ENCODE measurements at regions not wholly inside any gene's neighbourhood (a gene's known extent, or its start where the extent isn't known, plus 50 kb on each side); places are given as distances from the start of the nearest gene placed in this dataset.
"Not testable (repeated sequence)": the region's sequence is repeated elsewhere in the genome, so short reads cannot be mapped to it uniquely, and the experiment has no call there.

GRCh38 chr18:34947711-34948125 lies 93.5 kb upstream of the MAPRE2 start:
- Histone ChIP-seq H3K4me1 (ENCODE audit: insufficient read depth, low read length, poor library complexity, severe bottlenecking) (peaks cover 6% of the 10 kb centered on the region), H3K79me2 (ENCODE audit: insufficient read depth, low read length) (no peaks in the 10 kb centered on the region), H3K9me2 (replicated peaks; ENCODE audit: low read depth, low read length) (no peaks in the 10 kb centered on the region), H3K36me3 (ENCODE audit: insufficient read depth, low read length) (no peaks in the 10 kb centered on the region), H3K9me3 (ENCODE audit: insufficient read depth, low read depth, low read length) (no peaks in the 10 kb centered on the region), H3K4me2 (ENCODE audit: low read depth, low read length, poor library complexity, severe bottlenecking) (no peak overlapping the region), H3K4me3 (ENCODE audit: low read length, poor library complexity, severe bottlenecking) (no peak overlapping the region), H4K20me1 (ENCODE audit: insufficient read depth, low read length, poor library complexity, severe bottlenecking) (no peaks in the 10 kb centered on the region), H3K9ac (ENCODE audit: low read depth, low read length, poor library complexity, severe bottlenecking) (no peak overlapping the region), H3K27me3 (ENCODE audit: insufficient read depth, low read length, poor library complexity, severe bottlenecking) (no peaks in the 10 kb centered on the region), H2AFZ (ENCODE audit: low read length) (no peak overlapping the region), H3F3A (ENCODE audit: low read depth) (no peaks in the 10 kb centered on the region)
- TF ChIP-seq CTCF (conservative IDR thresholded peaks at IDR 0.05; ENCODE audit: low read length) (no peak), EZH2phosphoT487 (IDR thresholded peaks at IDR 0.05; ENCODE audit: borderline replicate concordance) (no peak)

GRCh38 chr18:34951625-34952379 lies 89.4 kb upstream of the MAPRE2 start:
- H3K27me3 ChIP-seq (ENCODE audit: insufficient read depth, low read length, poor library complexity, severe bottlenecking) = no peaks in the 10 kb centered on the region
- H3K4me3 ChIP-seq (ENCODE audit: low read length, poor library complexity, severe bottlenecking) = no peak overlapping the region
- H2AFZ ChIP-seq (ENCODE audit: low read length) = no peak overlapping the region; the same call in 1 of the 2 replicates
- H3K4me1 ChIP-seq (ENCODE audit: insufficient read depth, low read length, poor library complexity, severe bottlenecking) = peaks cover 6% of the 10 kb centered on the region
- no peaks in the 10 kb centered on the region for H3K79me2 ChIP-seq (ENCODE audit: insufficient read depth, low read length)
- H4K20me1 ChIP-seq (ENCODE audit: insufficient read depth, low read length, poor library complexity, severe bottlenecking) = no peaks in the 10 kb centered on the region
- no peak for TF ChIP-seq CTCF (conservative IDR thresholded peaks at IDR 0.05; ENCODE audit: low read length)
- no peak for TF ChIP-seq EZH2phosphoT487 (IDR thresholded peaks at IDR 0.05; ENCODE audit: borderline replicate concordance)
- no peaks in the 10 kb centered on the region for H3K9me2 ChIP-seq (replicated peaks; ENCODE audit: low read depth, low read length)
- H3K9me3 ChIP-seq (ENCODE audit: insufficient read depth, low read depth, low read length) = no peaks in the 10 kb centered on the region
- no peaks in the 10 kb centered on the region for H3F3A ChIP-seq (ENCODE audit: low read depth)
- H3K9ac ChIP-seq (ENCODE audit: low read depth, low read length, poor library complexity, severe bottlenecking) = no peak overlapping the region
- H3K36me3 ChIP-seq (ENCODE audit: insufficient read depth, low read length) = no peaks in the 10 kb centered on the region
- no peak overlapping the region for H3K4me2 ChIP-seq (ENCODE audit: low read depth, low read length, poor library complexity, severe bottlenecking)

DNA sequence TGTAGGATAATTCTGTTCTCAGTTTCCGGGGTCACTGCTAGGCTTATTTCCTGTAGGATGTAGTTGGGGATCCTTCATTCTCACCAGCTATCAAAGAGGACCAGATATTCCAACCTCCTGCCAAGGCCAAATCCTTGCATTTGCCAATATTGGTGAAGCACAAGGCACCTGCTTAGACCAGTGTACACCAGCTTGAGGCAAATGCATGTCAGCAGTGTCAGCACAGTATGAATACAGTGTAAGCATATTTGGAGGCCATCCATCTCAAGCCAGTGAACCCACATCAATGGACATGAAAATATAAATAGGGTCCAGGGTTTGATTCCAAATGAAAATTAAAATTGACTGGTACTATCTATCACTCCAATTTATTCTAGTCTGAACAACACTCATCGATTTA lies 88.0 kb upstream of the MAPRE2 start:
- Histone ChIP-seq H3K9me2 (replicated peaks; ENCODE audit: low read depth, low read length) (no peaks in the 10 kb centered on the region), H3K79me2 (ENCODE audit: insufficient read depth, low read length) (no peaks in the 10 kb centered on the region), H3K4me2 (ENCODE audit: low read depth, low read length, poor library complexity, severe bottlenecking) (no peak overlapping the region), H3K36me3 (ENCODE audit: insufficient read depth, low read length) (no peaks in the 10 kb centered on the region), H3K4me3 (ENCODE audit: low read length, poor library complexity, severe bottlenecking) (no peak overlapping the region), H3K9ac (ENCODE audit: low read depth, low read length, poor library complexity, severe bottlenecking) (no peak overlapping the region), H2AFZ (ENCODE audit: low read length) (no peak overlapping the region), H3F3A (ENCODE audit: low read depth) (no peaks in the 10 kb centered on the region), H3K4me1 (ENCODE audit: insufficient read depth, low read length, poor library complexity, severe bottlenecking) (peaks cover 6% of the 10 kb centered on the region), H4K20me1 (ENCODE audit: insufficient read depth, low read length, poor library complexity, severe bottlenecking) (no peaks in the 10 kb centered on the region), H3K27me3 (ENCODE audit: insufficient read depth, low read length, poor library complexity, severe bottlenecking) (no peaks in the 10 kb centered on the region), H3K9me3 (ENCODE audit: insufficient read depth, low read depth, low read length) (no peaks in the 10 kb centered on the region)
- TF ChIP-seq CTCF (conservative IDR thresholded peaks at IDR 0.05; ENCODE audit: low read length) (no peak), EZH2phosphoT487 (IDR thresholded peaks at IDR 0.05; ENCODE audit: borderline replicate concordance) (no peak)

DNA sequence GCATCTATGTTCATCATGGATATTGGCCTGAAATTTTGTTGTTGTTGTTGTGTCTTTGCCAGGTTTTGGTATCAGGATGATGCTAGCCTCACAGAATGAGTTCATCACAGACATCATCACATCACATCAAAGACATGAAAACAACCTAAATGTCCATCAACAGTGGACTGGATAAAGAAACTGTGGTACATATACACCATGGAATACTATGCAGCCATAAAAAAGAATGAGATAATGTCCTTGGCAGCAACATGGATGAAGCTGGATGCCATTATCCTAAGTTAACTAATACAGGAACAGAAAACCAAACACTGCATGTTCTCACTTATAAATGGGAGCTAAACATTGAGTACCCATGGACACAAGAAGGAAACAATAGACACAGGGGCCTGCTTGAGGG lies 85.7 kb upstream of the MAPRE2 start:
- H3K36me3 ChIP-seq (ENCODE audit: insufficient read depth, low read length); H3K9ac ChIP-seq (ENCODE audit: low read depth, low read length, poor library complexity, severe bottlenecking); H3F3A ChIP-seq (ENCODE audit: low read depth); H3K4me1 ChIP-seq (ENCODE audit: insufficient read depth, low read length, poor library complexity, severe bottlenecking); H3K4me2 ChIP-seq (ENCODE audit: low read depth, low read length, poor library complexity, severe bottlenecking); H3K9me3 ChIP-seq (ENCODE audit: insufficient read depth, low read depth, low read length); H4K20me1 ChIP-seq (ENCODE audit: insufficient read depth, low read length, poor library complexity, severe bottlenecking); H3K79me2 ChIP-seq (ENCODE audit: insufficient read depth, low read length); H2AFZ ChIP-seq (ENCODE audit: low read length); H3K27me3 ChIP-seq (ENCODE audit: insufficient read depth, low read length, poor library complexity, severe bottlenecking); H3K9me2 ChIP-seq (replicated peaks; ENCODE audit: low read depth, low read length); H3K4me3 ChIP-seq (ENCODE audit: low read length, poor library complexity, severe bottlenecking): not testable (repeated sequence)

All from Loucy (cell line).